Mesenchymal stem cell (in vitro differentiated cells and primary cell): ENCODE measurements at regions not wholly inside any gene's neighbourhood (a gene's known extent, or its start where the extent isn't known, plus 50 kb on each side); places are given as distances from the start of the nearest gene placed in this dataset.
"Not testable (repeated sequence)": the region's sequence is repeated elsewhere in the genome, so short reads cannot be mapped to it uniquely, and the experiment has no call there.

Experiments
- DNase-seq: peaks from one replicate; pipeline ENCODE4 v3.0.0-alpha.2; 2013
- H2AFZ ChIP-seq: one replicate; pipeline ENCODE4 v1.6.1; 2013; ENCODE audit warnings: low read depth, mild to moderate bottlenecking, control low read depth, inconsistent platforms, low read length, moderate library complexity
- H2AK5ac ChIP-seq: 2 replicates; pipeline ENCODE4 v1.6.1; 2013; ENCODE audit warnings: low read length, moderate library complexity, mild to moderate bottlenecking, inconsistent platforms; ENCODE audit not compliant: severe bottlenecking
- H2BK120ac ChIP-seq: one replicate; pipeline ENCODE4 v1.6.1; 2013; ENCODE audit warnings: low read depth, mild to moderate bottlenecking, inconsistent platforms, low read length, moderate library complexity
- H2BK12ac ChIP-seq, 2 experiments: one replicate each; pipeline ENCODE4 v1.6.1; 2013; ENCODE audit warnings: inconsistent platforms in 2 of 2, low read length in 2 of 2, mild to moderate bottlenecking in 2 of 2, moderate library complexity in 2 of 2, control low read depth in 1 of 2
- H2BK15ac ChIP-seq: one replicate; pipeline ENCODE4 v1.6.1; 2013; ENCODE audit warnings: mild to moderate bottlenecking, low read depth, inconsistent platforms; ENCODE audit not compliant: poor library complexity, severe bottlenecking
- H2BK5ac ChIP-seq: 2 replicates; pipeline ENCODE4 v1.6.1; 2013; ENCODE audit warnings: low read depth, mild to moderate bottlenecking, low read length, control low read depth, inconsistent platforms; ENCODE audit not compliant: poor library complexity, severe bottlenecking
- H3K14ac ChIP-seq, 2 experiments: one replicate each; pipeline ENCODE4 v1.6.1; 2013; ENCODE audit warnings: inconsistent platforms in 2 of 2, low read length in 2 of 2, control low read depth in 1 of 2, mild to moderate bottlenecking in 1 of 2, moderate library complexity in 1 of 2
- H3K18ac ChIP-seq, 2 experiments: one replicate each; pipeline ENCODE4 v1.6.1; 2013; ENCODE audit warnings: inconsistent platforms in 2 of 2, low read length in 2 of 2, control low read depth in 1 of 2, low read depth in 1 of 2, mild to moderate bottlenecking in 1 of 2
- H3K23ac ChIP-seq, 2 experiments: one replicate each; pipeline ENCODE4 v1.6.1; 2013; ENCODE audit warnings: inconsistent platforms in 2 of 2, low read length in 2 of 2, mild to moderate bottlenecking in 2 of 2, moderate library complexity in 2 of 2, control low read depth in 1 of 2
- H3K27ac ChIP-seq: 2 replicates; pipeline ENCODE4 v1.5.1; 2013; ENCODE audit warnings: mild to moderate bottlenecking, moderate library complexity, low read length, control low read depth, inconsistent platforms; ENCODE audit not compliant: poor library complexity, severe bottlenecking
- H3K27me3 ChIP-seq, 2 experiments: 2 replicates each; pipeline versions ENCODE4 v1.6.1 to v1.7.0; 2013; ENCODE audit warnings: low read length in 2 of 2, mild to moderate bottlenecking in 2 of 2, moderate library complexity in 2 of 2, control low read depth in 1 of 2, inconsistent platforms in 1 of 2; ENCODE audit not compliant: control insufficient read depth in 1 of 2, insufficient read depth in 1 of 2
- H3K36me3 ChIP-seq, 2 experiments: 2 replicates each; pipeline versions ENCODE4 v1.6.1 to v1.7.0; 2013; ENCODE audit warnings: low read length in 2 of 2, control low read depth in 1 of 2, inconsistent platforms in 1 of 2, low read depth in 1 of 2, mild to moderate bottlenecking in 1 of 2; ENCODE audit not compliant: insufficient read depth in 2 of 2, control insufficient read depth in 1 of 2
- H3K4ac ChIP-seq, 2 experiments: one replicate each; pipeline ENCODE4 v1.6.1; 2013; ENCODE audit warnings: inconsistent platforms in 2 of 2, low read length in 2 of 2, mild to moderate bottlenecking in 2 of 2, moderate library complexity in 2 of 2, control low read depth in 1 of 2, low read depth in 1 of 2
- H3K4me1 ChIP-seq: 2 replicates; pipeline ENCODE4 v1.6.1; 2013; ENCODE audit warnings: low read depth, low read length, control low read depth; ENCODE audit not compliant: control insufficient read depth, insufficient read depth
- H3K4me2 ChIP-seq: 2 replicates; pipeline ENCODE4 v1.6.1; 2013; ENCODE audit warnings: low read length, mild to moderate bottlenecking, inconsistent platforms; ENCODE audit not compliant: poor library complexity, severe bottlenecking
- H3K4me3 ChIP-seq, 2 experiments: 2 replicates each; pipeline versions ENCODE4 v1.5.1 to v1.7.0; 2013; ENCODE audit warnings: low read length in 2 of 2, mild to moderate bottlenecking in 2 of 2, control low read depth in 1 of 2, low read depth in 1 of 2; ENCODE audit not compliant: insufficient read depth in 1 of 2
- H3K79me1 ChIP-seq: replicated peaks from 2 replicates; pipeline ENCODE4 v1.6.1; 2013; ENCODE audit warnings: mild to moderate bottlenecking, control low read depth, low read length, inconsistent platforms; ENCODE audit not compliant: poor library complexity, severe bottlenecking
- H3K9ac ChIP-seq: 2 replicates; pipeline ENCODE4 v1.7.0; 2013; ENCODE audit warnings: mild to moderate bottlenecking, low read length, moderate library complexity
- H3K9me3 ChIP-seq: 2 replicates; pipeline ENCODE4 v1.7.0; 2013; ENCODE audit warnings: mild to moderate bottlenecking, low read length; ENCODE audit not compliant: control insufficient read depth
- H4K8ac ChIP-seq: one replicate; pipeline ENCODE4 v1.6.1; 2013; ENCODE audit warnings: inconsistent platforms, mild to moderate bottlenecking, low read length, moderate library complexity
- H4K91ac ChIP-seq: one replicate; pipeline ENCODE4 v1.6.1; 2013; ENCODE audit warnings: mild to moderate bottlenecking, low read length, inconsistent platforms
- WGBS: methylation state at CpG from one replicate; pipeline ENCODE4 v1.1.7; 2013; ENCODE audit warnings: mixed read lengths; 5-methylcytosine and 5-hydroxymethylcytosine counted together

DNA sequence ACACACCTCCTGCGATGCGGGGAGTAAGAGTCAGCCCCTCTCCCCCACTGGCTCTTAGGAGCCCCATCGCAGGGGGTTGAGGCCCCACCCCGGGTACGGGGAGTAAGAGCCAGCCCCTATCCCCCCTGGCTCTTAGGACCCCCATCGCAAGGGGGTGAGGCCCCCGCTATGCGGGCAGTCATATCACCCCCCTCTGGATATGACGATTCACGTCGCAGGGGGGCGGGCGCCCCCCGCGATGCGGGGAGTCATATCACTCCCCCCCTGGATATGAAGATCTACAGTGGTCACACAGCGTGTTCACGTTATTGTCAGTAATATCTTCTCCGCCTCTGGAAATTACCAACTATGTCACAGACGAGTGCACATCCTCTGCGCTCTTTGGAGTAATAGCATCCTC is 61.1 kb downstream of the DEFB131A start:
- H2AK5ac ChIP-seq, H4K91ac ChIP-seq, H3K27me3 ChIP-seq, H3K79me1 ChIP-seq, H2BK15ac ChIP-seq, H3K9me3 ChIP-seq, H2BK12ac ChIP-seq, H2BK5ac ChIP-seq, H3K4me3 ChIP-seq, H3K36me3 ChIP-seq, H3K4ac ChIP-seq, H2BK120ac ChIP-seq, H3K18ac ChIP-seq, DNase-seq, H4K8ac ChIP-seq, H3K14ac ChIP-seq, H2AFZ ChIP-seq, H3K23ac ChIP-seq, H3K4me2 ChIP-seq, H3K9ac ChIP-seq, H3K27ac ChIP-seq, H3K4me1 ChIP-seq: not testable (repeated sequence)
- 91% methylated on average over 13 of the region's 21 CpGs for WGBS

DNA sequence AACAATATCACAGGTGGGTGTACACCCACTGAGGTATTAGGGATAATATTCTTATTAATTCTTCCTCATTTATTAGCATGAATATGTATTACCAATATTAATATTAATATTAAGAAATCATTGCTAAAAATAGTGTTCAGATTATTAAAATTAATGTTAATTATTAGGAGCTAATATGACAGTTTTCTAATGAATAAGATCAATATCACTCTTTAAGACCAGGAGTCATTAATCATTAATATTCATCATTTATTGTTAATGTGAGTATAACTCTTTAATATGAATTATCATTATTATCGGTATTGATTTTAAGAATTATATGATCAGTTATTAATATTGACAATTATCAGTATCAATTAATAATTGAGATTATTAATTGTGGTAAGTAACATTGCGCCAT is 62.5 kb downstream of the DEFB131A start:
- H3K27me3 ChIP-seq, H3K27ac ChIP-seq: not testable (repeated sequence)
- WGBS = 100% methylated on average over 1 of the region's 2 CpGs

DNA sequence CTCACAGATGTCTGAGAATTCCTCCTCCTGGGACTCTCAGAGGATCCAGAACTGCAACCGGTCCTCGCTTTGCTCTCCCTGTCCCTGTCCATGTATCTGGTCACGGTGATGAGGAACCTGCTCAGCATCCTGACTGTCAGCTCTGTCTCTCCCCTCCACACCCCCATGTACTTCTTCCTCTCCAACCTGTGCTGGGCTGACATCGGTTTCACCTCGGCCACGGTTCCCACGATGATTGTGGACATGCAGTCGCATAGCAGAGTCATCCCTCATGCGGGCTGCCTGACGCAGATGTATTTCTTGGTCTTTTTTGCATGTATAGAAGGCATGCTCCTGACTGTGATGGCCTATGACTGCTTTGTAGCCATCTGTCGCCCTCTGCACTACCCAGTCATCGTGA is 68.7 kb downstream of the DEFB131A start:
- H2BK5ac ChIP-seq, H3K23ac ChIP-seq, H2AFZ ChIP-seq, H2BK15ac ChIP-seq, H3K4me2 ChIP-seq, H2BK12ac ChIP-seq, H3K27ac ChIP-seq, H3K4me1 ChIP-seq, H3K9me3 ChIP-seq, H4K91ac ChIP-seq, H4K8ac ChIP-seq, H2BK120ac ChIP-seq, H3K4ac ChIP-seq, H3K27me3 ChIP-seq, H3K9ac ChIP-seq, H3K14ac ChIP-seq, H3K18ac ChIP-seq, H3K36me3 ChIP-seq, DNase-seq, H2AK5ac ChIP-seq, H3K4me3 ChIP-seq, H3K79me1 ChIP-seq: not testable (repeated sequence)
- WGBS = 83% methylated on average over 7 of the region's 12 CpGs

More for the DNA sequence above, 62.5 kb downstream of the DEFB131A start:
- not testable (repeated sequence) for H2BK120ac ChIP-seq, H4K8ac ChIP-seq, H2AFZ ChIP-seq, H4K91ac ChIP-seq, H3K23ac ChIP-seq, H3K4me1 ChIP-seq, H3K79me1 ChIP-seq, H2BK5ac ChIP-seq, DNase-seq, H3K14ac ChIP-seq, H3K36me3 ChIP-seq, H3K18ac ChIP-seq, H2AK5ac ChIP-seq, H3K9ac ChIP-seq, H2BK15ac ChIP-seq, H3K4me2 ChIP-seq, H3K9me3 ChIP-seq, H3K4ac ChIP-seq, H2BK12ac ChIP-seq, H3K4me3 ChIP-seq

DNA sequence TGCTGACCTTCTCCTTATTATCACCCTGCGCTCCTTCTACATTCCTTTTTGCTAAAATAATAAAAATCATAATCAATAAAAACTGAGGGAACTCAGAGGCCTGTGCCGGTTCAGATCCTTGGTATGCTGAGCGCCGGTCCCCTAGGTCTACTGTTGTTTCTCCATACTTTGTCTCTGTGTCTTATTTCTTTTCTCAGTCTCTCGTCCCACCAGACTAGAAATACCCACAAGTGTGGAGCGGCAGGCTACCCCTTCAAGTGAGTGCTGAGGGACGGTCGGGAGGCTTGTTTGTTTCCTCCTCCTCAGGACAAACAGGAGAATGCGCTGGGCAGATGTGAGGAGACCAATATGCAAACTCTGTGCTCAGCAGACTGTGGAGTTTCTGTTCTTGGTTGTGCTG is 75.4 kb downstream of the DEFB131A start:
- WGBS = 72% methylated on average over 7 of the region's 9 CpGs

More for the DNA sequence above, 75.4 kb downstream of the DEFB131A start:
- not testable (repeated sequence) for H3K4me3 ChIP-seq, H3K9ac ChIP-seq, H3K4ac ChIP-seq, H3K27me3 ChIP-seq, H2BK5ac ChIP-seq, H3K4me2 ChIP-seq, H3K27ac ChIP-seq, H3K14ac ChIP-seq, H2AK5ac ChIP-seq, H2BK12ac ChIP-seq, H2AFZ ChIP-seq, H3K23ac ChIP-seq, DNase-seq, H3K9me3 ChIP-seq, H4K8ac ChIP-seq, H3K36me3 ChIP-seq, H4K91ac ChIP-seq, H2BK120ac ChIP-seq, H3K4me1 ChIP-seq, H2BK15ac ChIP-seq, H3K79me1 ChIP-seq, H3K18ac ChIP-seq
